GM04504 (cell line): ENCODE measurements at regions not wholly inside any gene's neighbourhood (a gene's known extent, or its start where the extent isn't known, plus 50 kb on each side); places are given as distances from the start of the nearest gene placed in this dataset.

ENCODE experiments used
- DNase-seq: peaks from one replicate; pipeline ENCODE4 v3.0.0-alpha.2; 2012; ENCODE audit warnings: low read depth

DNA sequence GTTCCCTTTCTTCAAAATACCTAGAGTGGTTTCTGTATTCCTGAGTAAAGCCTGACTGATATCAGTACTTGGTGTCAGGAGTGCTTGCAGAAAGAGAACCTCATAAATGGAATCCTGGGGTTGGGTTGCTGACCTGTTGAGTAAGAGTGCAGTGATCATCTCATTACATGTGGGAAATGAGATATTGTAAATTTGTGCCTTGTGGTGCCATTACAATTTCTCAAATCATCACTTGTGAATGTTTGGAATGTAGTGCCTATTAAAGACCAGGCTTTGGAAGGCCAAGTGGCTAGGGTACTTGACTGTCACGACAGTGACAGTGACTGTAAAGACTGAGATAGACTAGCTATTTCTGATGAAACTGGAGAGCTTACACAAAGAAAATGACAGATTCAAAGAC is 176.7 kb upstream of the CTTNBP2NL start:
- no peak for DNase-seq

DNA sequence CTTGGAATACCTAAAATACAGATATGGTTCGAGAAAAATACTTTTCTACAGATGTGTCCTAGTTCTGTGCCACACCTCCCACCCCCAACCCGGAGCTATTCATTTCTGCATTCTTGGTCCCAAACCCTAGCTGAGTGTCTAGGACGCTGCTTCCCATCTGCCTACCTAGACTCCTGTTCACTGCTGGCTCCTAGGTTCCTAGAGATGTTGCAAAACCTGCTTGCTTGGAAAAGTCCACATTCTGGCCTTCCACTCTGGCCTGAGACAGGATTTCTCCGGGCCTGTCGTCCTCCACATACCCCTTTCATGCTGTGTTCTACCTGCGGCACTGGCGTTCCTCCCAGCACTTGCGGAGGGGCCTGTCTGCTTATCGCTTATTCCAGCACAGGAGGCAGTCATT is 165.8 kb upstream of the CTTNBP2NL start:
- no peak for DNase-seq

DNA sequence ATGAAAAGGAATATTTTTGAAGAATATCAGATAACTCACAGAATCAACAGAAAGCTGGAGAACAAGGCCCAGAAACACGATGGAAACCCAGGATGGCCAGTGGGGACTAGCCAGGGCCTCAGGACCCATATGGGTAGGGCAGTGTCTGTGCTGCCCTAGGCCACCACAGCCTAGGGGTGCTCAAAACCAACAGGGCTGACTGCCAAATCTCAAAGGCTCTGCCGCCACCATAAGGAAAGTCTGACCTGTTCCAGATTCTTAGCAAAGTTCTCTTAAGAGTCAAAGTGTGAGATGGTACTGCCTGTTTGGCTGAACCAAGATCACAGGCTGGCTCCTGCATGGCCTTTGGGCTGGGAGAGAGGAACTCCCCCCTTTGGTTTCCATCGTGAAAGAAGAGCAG is 164.7 kb upstream of the CTTNBP2NL start:
- no peak for DNase-seq

DNA sequence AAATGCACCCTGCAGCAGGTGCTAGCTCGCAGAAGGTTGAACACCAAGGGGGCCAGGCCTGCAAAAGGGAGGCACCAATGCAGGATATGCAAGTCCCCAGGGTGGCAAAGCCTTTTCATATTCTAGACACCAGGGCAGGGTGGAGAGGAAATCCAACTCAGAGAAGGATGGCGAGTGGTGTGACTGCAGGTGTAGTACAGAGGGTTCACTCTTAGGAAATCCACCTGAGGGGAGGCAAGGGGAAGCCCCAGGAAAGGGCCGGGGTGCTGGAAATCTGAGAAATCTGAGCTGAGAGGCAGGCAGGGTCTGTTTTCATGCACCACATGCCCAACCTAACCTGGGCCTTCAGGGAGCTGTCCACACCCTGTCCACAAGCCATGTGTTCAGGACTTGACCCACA is 163.2 kb upstream of the CTTNBP2NL start:
- no peak for DNase-seq

DNA sequence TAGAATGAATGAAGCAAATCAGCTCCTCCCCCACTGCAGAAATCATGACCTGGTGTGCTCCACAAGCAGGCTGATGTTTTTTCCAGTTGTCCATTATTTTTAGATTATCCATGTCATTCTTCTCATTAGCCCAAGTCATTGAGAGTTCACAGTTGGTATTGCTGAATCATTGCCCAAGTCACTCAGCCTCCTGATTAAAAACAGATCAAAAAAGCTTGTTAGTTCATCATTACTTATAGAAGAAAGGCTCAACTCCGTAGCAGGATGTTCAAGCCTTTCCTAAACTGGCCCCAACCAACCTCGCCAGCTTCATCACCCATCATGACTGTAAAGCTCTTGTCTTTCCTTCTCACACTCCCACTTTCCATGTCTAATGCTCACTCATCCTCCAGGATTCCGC is 161.3 kb upstream of the CTTNBP2NL start:
- no peak for DNase-seq

- no peak for DNase-seq
These were observed 157.9 kb upstream of the CTTNBP2NL start for GRCh38 chr1:112237983-112238545.

DNA sequence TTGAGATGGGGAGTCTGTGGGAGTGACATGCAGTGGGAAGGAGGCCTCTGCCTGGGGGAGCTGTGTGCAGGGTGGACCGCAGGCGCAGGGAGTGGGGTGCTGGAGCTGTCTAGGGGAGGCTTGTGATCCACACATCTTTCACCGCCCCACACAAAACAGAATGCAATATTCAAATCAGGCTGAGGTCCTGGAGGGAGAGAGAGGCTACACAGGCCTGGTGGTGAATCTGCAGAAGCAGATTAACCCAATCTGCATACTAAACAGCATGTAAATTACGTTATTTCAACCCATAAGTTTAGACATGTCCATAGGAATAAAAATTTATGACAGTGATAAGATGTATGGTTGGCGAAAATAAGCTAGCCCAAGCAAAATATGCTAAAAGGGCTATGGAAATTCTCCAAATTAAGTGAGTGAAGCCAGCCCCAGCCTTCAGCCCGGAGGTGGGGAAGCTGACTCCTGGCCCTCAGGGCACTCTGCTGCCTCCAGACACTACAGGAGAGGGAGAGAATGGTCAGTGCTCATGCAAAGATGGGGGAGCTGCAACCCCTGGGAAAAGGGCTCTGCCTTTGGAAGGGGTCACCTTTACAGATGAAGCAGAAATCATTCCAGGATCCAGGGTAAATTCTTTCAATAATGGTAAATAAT is 156.2 kb upstream of the CTTNBP2NL start:
- DNase-seq, result no peak

GRCh38 chr1:112242470-112242869 is 153.5 kb upstream of the CTTNBP2NL start:
- no peak for DNase-seq

- DNase-seq, result no peak
These were observed 151.9 kb upstream of the CTTNBP2NL start for GRCh38 chr1:112244131-112244530.

DNA sequence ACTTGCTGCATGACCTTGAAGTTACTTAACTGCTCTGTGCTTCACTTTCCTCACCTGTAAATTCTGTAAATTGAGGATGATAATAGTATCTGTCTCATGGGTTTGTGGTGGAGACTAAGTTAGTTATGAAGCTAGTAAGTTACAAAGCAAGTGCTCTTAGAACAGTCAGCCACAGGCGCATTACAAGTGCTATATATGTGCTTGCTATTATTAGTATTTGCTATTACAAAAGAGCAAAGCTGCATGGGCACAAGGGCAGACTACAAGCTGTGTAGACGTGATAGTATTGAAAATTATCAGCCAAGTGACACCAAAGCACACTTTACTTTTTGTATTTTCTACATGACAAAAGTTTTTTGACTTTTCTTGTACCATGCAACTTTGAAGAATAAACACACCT is 150.9 kb upstream of the CTTNBP2NL start:
- DNase-seq, result no peak

DNA sequence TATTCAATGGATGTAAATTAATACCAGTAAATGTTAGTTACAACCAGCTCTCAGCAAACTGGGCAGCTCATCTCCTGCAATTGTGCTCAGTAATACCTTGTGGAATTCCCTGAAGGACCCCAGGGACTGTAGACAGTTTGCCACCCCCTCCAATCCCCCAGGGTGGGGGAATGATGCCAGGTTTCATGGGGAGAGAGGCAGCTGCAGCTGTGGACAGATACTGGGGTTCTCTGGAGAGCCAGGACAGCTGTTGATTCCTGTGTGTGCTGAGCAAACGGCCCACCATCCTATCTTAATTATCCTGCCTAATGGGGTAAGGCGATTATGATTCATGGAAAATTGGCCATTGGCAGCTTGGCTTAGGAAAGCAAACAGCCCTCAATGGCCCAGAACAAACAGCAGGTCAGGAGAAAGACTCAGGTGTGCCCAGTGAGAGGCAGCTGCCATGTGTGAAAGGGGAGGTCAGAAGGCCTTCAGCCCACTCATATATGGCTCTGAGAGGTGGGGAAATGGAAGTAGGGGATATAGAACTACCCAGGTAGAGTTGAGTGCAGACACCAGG is 148.9 kb upstream of the CTTNBP2NL start:
- DNase-seq, result no peak

DNA sequence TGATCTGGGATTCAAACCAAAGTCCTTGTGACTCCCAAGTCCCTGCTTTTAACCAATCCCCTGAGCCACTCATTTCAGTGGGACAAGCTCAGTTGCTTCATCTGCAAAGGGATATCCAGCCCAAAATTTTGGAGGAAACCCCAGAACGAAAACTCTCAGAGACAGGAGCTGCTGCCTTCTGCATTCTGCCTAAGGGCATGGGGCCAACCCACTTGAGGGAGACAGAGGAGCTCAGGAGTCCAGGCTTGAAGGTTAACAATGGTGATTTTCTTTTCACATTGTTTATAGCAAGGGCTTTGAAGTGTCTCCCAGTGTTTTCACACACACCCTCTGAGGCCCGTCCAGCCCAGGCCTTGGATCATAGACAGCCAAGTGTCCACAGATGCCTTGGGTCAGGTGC is 148.1 kb upstream of the CTTNBP2NL start:
- DNase-seq, result no peak

DNA sequence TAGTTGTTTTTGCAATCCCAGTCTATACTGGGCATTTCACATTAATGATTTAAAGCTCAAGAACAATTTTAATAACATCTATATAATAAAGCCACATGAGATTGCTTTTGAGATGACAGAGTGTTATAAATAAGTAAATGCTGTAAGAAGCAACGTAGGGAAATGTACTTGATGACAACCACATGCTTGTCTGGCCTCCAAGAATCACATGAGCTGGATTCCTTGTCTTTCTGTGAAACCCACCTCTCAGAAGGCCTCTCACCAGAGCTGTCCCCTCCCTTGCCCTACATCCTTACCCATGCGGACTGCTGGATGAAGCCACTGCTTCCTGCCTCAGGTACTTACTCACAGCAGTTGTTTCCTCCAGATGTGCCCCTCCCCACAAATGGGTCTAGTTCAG is 145.1 kb upstream of the CTTNBP2NL start:
- DNase-seq, result no peak

- DNase-seq, result no peak
These were observed 144.1 kb upstream of the CTTNBP2NL start for GRCh38 chr1:112251766-112252506.

DNA sequence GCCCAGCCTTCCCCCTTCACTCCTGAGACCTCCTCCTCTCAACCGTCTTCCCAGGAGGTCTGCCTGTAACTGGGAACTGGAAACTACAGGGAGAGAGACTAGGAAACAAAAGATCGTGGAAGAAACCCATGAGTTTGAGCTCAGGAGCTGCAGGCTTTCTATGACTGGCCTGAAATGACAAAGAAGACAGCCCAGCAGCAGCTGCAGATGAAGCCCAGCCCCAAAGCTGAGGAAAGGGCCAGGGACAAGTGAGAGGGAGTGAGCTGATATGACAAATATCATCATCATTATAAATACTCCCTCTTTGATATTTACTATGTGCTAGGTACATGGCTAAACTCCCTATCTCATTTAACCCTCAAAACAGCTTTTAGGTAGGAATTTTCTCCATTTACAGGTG is 142.6 kb upstream of the CTTNBP2NL start:
- no peak for DNase-seq

GRCh38 chr1:112255080-112255479 is 140.9 kb upstream of the CTTNBP2NL start:
- DNase-seq, result no peak

- no peak for DNase-seq
These were observed 139.6 kb upstream of the CTTNBP2NL start for GRCh38 chr1:112256411-112256810.

DNA sequence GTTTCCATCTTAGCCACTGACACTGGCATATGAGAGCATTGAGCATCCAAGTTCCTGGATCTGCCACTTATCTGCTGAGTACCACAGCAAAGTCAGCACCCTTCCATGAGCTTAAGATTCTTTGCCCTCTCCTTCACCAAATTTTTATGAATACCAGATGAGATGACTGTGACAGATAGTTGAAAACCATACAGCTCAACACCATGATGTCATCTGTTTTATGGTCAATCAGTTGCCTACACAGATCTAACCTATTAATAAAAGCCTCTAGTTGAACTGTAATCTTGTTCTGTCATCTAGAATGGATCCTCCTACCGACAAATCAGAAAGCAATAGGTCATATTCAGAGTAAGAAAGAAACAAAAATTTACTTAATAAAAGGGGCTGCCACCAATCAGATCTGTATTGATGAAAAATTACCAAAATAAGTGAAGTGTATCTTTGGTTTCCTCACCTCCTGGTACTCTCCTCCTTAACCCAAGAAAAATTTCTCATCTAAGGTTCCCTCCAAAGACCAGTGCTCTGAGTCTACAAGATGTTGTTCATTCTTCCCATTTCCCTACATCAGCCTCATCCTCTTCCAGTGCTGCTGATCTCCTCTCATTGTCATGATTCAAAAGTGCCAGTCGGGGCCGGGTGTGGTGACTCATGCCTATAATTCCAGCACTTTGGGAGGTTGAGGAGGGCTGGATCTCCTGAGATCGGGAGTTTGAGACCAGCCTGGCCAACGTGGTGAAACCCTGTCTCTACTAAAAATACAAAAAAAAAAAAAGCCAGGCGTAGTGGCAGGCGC is 138.8 kb upstream of the CTTNBP2NL start:
- DNase-seq, result no peak

DNA sequence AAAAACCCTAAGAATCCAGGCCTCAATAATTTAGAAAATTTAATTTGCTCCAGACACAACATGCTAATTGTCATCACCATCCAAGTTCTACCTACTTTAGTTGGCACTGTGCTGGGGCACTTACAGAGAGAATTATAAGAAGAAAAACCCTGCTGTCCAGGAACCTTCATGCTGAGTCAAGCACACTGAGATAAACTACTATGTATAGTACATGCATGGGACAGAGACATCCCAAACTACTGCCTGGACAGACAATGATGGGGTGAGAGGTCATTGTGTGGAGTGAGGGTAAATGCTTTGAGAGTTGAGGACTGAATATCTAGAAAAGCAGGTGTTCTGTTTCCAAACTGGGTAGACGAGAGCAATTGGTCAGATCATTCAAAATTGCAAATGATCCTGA is 135.3 kb upstream of the CTTNBP2NL start:
- no peak for DNase-seq

- no peak for DNase-seq
These were observed 133.7 kb upstream of the CTTNBP2NL start for GRCh38 chr1:112262316-112262715.

DNA sequence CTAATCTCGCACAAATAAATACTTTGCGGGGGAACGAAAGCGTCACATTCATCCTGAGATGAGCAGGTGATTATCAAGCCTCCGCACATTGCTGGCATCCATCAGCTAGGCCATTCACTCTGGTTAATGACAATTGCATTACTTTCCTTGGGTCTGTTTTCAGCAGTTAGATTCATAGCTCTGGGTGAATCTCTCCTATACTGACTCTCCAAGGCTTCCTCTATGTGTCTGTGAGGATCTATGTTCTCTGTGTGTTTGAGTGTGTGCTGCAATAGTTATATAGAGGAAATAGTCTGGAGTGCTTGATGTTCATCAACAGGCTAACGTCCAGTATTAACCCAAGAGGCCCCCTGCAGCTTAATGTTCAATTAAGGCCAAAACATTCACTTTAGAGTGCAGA is 133.0 kb upstream of the CTTNBP2NL start:
- no peak for DNase-seq

DNA sequence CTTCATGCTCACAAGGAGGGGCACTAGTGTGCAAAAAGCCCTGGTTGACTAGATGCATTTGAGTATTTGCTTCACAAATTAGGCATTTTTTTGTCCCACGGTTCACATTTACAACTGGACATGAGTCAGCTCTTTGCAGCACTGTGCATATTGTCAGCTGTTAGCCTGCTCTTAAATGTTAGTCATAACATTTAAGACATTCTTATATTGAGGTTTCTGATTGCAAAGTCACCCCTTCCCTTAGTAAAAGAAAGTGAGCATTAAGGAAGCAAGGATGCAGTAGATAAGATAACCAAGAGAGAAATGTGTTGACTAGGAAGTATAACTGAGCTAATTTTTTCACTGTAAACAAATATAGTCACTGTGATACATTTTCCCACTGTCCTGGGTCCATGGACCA is 132.6 kb upstream of the CTTNBP2NL start:
- no peak for DNase-seq

- no peak for DNase-seq
These were observed 132.0 kb upstream of the CTTNBP2NL start for GRCh38 chr1:112264010-112264409.
